22Rv1 (cell line): ENCODE measurements at regions not wholly inside any gene's neighbourhood (a gene's known extent, or its start where the extent isn't known, plus 50 kb on each side); places are given as distances from the start of the nearest gene placed in this dataset.

Experiments used
- ZFX ChIP-seq: fragments of 450-650 bp; IDR thresholded peaks from 2 replicates; pipeline ENCODE4 v1.6.1; 2017; ENCODE audit warnings: antibody characterized with exemption, borderline replicate concordance
- TF ChIP-seq, protein P1 (sequence below): fragments of 450-650 bp; IDR thresholded peaks from 2 replicates; pipeline ENCODE4 v1.5.1; 2017; ENCODE audit warnings: mild to moderate bottlenecking

DNA sequence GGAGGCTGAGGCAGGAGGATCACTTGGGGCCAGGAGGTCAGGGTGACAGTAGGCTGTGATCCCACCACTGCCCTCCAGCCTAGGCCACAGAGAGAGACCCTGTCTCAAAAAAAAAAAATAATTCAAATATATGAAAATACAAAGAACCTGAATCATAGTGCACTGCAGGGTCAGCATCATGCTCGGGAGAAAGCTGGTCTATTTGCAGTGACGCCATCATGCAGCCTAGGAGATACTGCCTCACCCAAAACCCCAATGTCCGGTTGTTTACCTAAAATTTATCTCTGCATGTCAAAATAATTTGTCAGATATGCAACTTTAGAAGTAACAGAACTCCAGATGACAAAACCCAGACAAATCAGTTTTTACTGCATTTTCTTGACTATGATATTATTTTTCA is 61.5 kb upstream of the ALKAL2 start:
- TF ChIP-seq, protein P1, sequence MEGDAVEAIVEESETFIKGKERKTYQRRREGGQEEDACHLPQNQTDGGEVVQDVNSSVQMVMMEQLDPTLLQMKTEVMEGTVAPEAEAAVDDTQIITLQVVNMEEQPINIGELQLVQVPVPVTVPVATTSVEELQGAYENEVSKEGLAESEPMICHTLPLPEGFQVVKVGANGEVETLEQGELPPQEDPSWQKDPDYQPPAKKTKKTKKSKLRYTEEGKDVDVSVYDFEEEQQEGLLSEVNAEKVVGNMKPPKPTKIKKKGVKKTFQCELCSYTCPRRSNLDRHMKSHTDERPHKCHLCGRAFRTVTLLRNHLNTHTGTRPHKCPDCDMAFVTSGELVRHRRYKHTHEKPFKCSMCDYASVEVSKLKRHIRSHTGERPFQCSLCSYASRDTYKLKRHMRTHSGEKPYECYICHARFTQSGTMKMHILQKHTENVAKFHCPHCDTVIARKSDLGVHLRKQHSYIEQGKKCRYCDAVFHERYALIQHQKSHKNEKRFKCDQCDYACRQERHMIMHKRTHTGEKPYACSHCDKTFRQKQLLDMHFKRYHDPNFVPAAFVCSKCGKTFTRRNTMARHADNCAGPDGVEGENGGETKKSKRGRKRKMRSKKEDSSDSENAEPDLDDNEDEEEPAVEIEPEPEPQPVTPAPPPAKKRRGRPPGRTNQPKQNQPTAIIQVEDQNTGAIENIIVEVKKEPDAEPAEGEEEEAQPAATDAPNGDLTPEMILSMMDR, result no peak
- TF ChIP-seq ZFX, result no peak
